Natural killer cell (primary cell): ENCODE measurements at regions not wholly inside any gene's neighbourhood (a gene's known extent, or its start where the extent isn't known, plus 50 kb on each side); places are given as distances from the start of the nearest gene placed in this dataset.

Experiments used
- ATAC-seq, 3 donors: fragments of 150-1000 bp in 2 of 3; fragments of 200-7000 bp in 1 of 3; cut with Tn5 transposase; 1 replicate in 1 of 3; 2 replicates in 2 of 3; pipeline ENCODE4 v1.10.0; 2021; ENCODE audit warnings: mild to moderate bottlenecking in 2 of 3, moderate library complexity in 2 of 3
- DNase-seq, 2 donors: peaks; one replicate each; pipeline versions ENCODE4 v3.0.0 to v3.0.0-alpha.2; 2013 to 2021; ENCODE audit warnings: mixed read lengths in 1 of 2
- H3K27ac ChIP-seq: one replicate; pipeline ENCODE4 v1.5.1; 2013; ENCODE audit warnings: mild to moderate bottlenecking, low read length
- H3K27me3 ChIP-seq: one replicate; pipeline ENCODE4 v1.6.1; 2013; ENCODE audit warnings: low read length; ENCODE audit not compliant: control insufficient read depth, insufficient read depth
- H3K36me3 ChIP-seq: one replicate; pipeline ENCODE4 v1.6.1; 2013; ENCODE audit warnings: low read length; ENCODE audit not compliant: control insufficient read depth, insufficient read depth
- H3K4me1 ChIP-seq: one replicate; pipeline ENCODE4 v1.6.1; 2013; ENCODE audit warnings: low read length; ENCODE audit not compliant: control insufficient read depth, insufficient read depth
- H3K4me3 ChIP-seq: one replicate; pipeline ENCODE4 v1.5.1; 2013; ENCODE audit warnings: low read length
- H3K9me3 ChIP-seq: one replicate; pipeline ENCODE4 v1.6.1; 2013; ENCODE audit warnings: low read length; ENCODE audit not compliant: control insufficient read depth, insufficient read depth
- H3K27ac Mint-ChIP-seq, 2 donors: one replicate each; pipeline ENCODE4 v1.8.0; 2022; ENCODE audit warnings: mild to moderate bottlenecking in 2 of 2, mixed read lengths in 2 of 2, moderate library complexity in 1 of 2
- H3K27me3 Mint-ChIP-seq, 2 donors: one replicate each; pipeline ENCODE4 v1.8.0; 2022; ENCODE audit warnings: low read depth in 2 of 2, mixed read lengths in 2 of 2
- H3K36me3 Mint-ChIP-seq: one replicate; pipeline ENCODE4 v1.8.0; 2022; ENCODE audit warnings: mixed read lengths
- H3K4me1 Mint-ChIP-seq, 2 donors: one replicate each; pipeline ENCODE4 v1.8.0; 2022; ENCODE audit warnings: mixed read lengths in 2 of 2
- H3K4me3 Mint-ChIP-seq: one replicate; pipeline ENCODE4 v1.8.0; 2022; ENCODE audit warnings: mild to moderate bottlenecking, moderate library complexity, mixed read lengths
- H3K9me3 Mint-ChIP-seq, 2 donors: one replicate each; pipeline ENCODE4 v1.8.0; 2022; ENCODE audit warnings: mixed read lengths in 2 of 2
- CTCF ChIP-seq: fragments of 200-600 bp; IDR thresholded peaks from one replicate; pipeline ENCODE4 v1.8.0; 2022; ENCODE audit warnings: antibody characterized with exemption
- WGBS: methylation state at CpG from one replicate; pipeline ENCODE4 v1.1.7; 2013; ENCODE audit warnings: missing lambda C conversion rate; ENCODE audit not compliant: insufficient coverage; 5-methylcytosine and 5-hydroxymethylcytosine counted together
- intact Hi-C: fragments of 100-400 bp; cut with micrococcal nuclease; formaldehyde crosslinking; loops from one replicate; pipeline ENCODE4 v1.14.2; 2022

GRCh38 chr9:113692256-113692655 lies 183.9 kb upstream of the ZNF618 start:
- peaks cover 36% of the 10 kb centered on the region for H3K4me1 ChIP-seq
- Mint-ChIP-seq H3K27ac (no peak overlapping the region), H3K4me3 (no peak overlapping the region), H3K36me3 (no peaks in the 10 kb centered on the region), H3K27me3 (peaks cover 0 to 3% of the 10 kb centered on the region in 2 donors), H3K9me3 (no peaks in the 10 kb centered on the region), H3K4me1 (peaks cover 30 to 42% of the 10 kb centered on the region in 2 donors)
- DNase-seq (no peak), ATAC-seq (no peak)
- TF ChIP-seq CTCF = no peak
- H3K36me3 ChIP-seq = no peaks in the 10 kb centered on the region
- intact Hi-C loops = no loop called here
- no peak overlapping the region for H3K27ac ChIP-seq
- H3K27me3 ChIP-seq = peaks cover 10% of the 10 kb centered on the region
- 87% methylated on average over 2 of the region's 2 CpGs for WGBS
- H3K4me3 ChIP-seq = no peak overlapping the region
- H3K9me3 ChIP-seq = no peaks in the 10 kb centered on the region

GRCh38 chr9:113694912-113695311 lies 181.2 kb upstream of the ZNF618 start:
- H3K4me3 Mint-ChIP-seq = no peak overlapping the region
- no peaks in the 10 kb centered on the region for H3K9me3 Mint-ChIP-seq
- TF ChIP-seq CTCF = no peak
- DNase-seq (no peak), ATAC-seq (no peak)
- no peaks in the 10 kb centered on the region for H3K9me3 ChIP-seq
- H3K4me1 Mint-ChIP-seq = peaks cover 35 to 42% of the 10 kb centered on the region in 2 donors
- H3K4me1 ChIP-seq = peaks cover 29% of the 10 kb centered on the region
- H3K36me3 Mint-ChIP-seq = no peaks in the 10 kb centered on the region
- H3K36me3 ChIP-seq = no peaks in the 10 kb centered on the region
- no peak overlapping the region for H3K4me3 ChIP-seq
- H3K27me3 ChIP-seq = peaks cover 2% of the 10 kb centered on the region
- no peaks in the 10 kb centered on the region for H3K27me3 Mint-ChIP-seq
- H3K27ac ChIP-seq = no peak overlapping the region
- intact Hi-C loops = no loop called here
- WGBS = 70% methylated on average over 4 of the region's 4 CpGs
- peak overlapping the region in 1 of 2 donors; percentile 35 for H3K27ac Mint-ChIP-seq

- no peak overlapping the region for H3K4me3 ChIP-seq
- Mint-ChIP-seq H3K36me3 (no peaks in the 10 kb centered on the region), H3K4me1 (peaks cover 35 to 42% of the 10 kb centered on the region in 2 donors), H3K9me3 (no peaks in the 10 kb centered on the region), H3K27me3 (no peaks in the 10 kb centered on the region), H3K27ac (peak overlapping the region; percentile 29 to 35), H3K4me3 (peak overlapping the region; percentile 10)
- no peak overlapping the region for H3K27ac ChIP-seq
- WGBS = 18% methylated on average over 2 of the region's 2 CpGs
- DNase-seq (peak in 1 of 2 donors; percentile 43), ATAC-seq (peak in 2 of 3 donors; percentile 35 to 50)
- TF ChIP-seq CTCF = no peak
- H3K9me3 ChIP-seq = no peaks in the 10 kb centered on the region
- H3K4me1 ChIP-seq = peaks cover 29% of the 10 kb centered on the region
- intact Hi-C loops = no loop called here
- no peaks in the 10 kb centered on the region for H3K36me3 ChIP-seq
- peaks cover 2% of the 10 kb centered on the region for H3K27me3 ChIP-seq
Measured at GRCh38 chr9:113695440-113695851, 180.7 kb upstream of the ZNF618 start.

DNA sequence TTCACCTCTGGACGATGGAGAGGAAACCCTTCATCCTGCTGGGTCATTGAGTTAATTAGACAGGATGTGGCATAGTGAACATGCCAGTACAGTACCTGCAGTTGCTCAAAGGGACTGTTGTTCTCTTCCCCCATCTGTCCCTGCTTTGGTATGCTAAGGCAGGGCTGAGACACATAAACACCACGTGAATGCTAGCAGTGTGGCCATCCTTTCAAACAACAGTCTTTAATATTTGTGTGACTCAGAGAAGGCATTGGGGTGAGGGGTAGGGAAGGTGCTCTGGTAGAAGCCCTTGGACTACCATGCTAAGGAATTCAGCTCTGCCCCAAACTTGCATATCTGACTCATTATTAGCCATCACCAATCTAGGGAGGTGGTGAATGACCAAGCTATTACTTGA lies 180.2 kb upstream of the ZNF618 start:
- Histone ChIP-seq H3K36me3 (no peaks in the 10 kb centered on the region), H3K9me3 (no peaks in the 10 kb centered on the region), H3K27me3 (peaks cover 2% of the 10 kb centered on the region), H3K27ac (peak overlapping the region; percentile 32), H3K4me3 (no peak overlapping the region), H3K4me1 (peaks cover 29% of the 10 kb centered on the region)
- intact Hi-C loops = no loop called here
- Mint-ChIP-seq H3K27ac (peak overlapping the region; percentile 29 to 35), H3K36me3 (no peaks in the 10 kb centered on the region), H3K4me3 (peak overlapping the region; percentile 10), H3K9me3 (no peaks in the 10 kb centered on the region), H3K27me3 (no peaks in the 10 kb centered on the region), H3K4me1 (peaks cover 35 to 42% of the 10 kb centered on the region in 2 donors)
- WGBS = 0% methylated on average over 2 of the region's 2 CpGs
- no peak for TF ChIP-seq CTCF
- ATAC-seq = peak; percentile 43 to 69 (median 59)
- no peak for DNase-seq
